ENCODE measurements at regions not wholly inside any gene's neighbourhood (a gene's known extent, or its start where the extent isn't known, plus 50 kb on each side); places are given as distances from the start of the nearest gene placed in this dataset.

DNA sequence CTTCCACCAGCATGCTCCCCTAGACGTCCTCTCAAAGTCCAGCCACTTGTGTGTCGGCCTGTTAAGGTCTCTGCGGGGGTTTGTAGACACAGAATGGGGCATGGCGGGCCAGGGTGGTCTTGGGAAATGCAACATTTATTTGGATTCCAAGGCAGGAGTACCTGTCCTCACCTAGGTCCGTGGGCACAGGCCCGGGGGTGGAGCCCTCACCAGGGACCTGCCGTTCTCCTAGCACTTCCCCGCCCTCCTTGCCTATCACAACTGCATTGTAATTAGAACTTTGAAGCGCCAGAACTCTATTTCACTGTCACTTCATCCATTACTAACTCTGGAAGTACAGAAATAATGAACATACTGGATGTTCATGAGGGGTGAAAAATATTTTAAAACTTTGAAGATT is 268.3 kb upstream of the ACTBL2 start:
- Mint-ChIP-seq H3K27ac (ENCODE audit: unreplicated experiment) (no peak overlapping the region), H3K4me3 (ENCODE audit: low read depth, unreplicated experiment) (no peak overlapping the region), H3K27me3 (ENCODE audit: unreplicated experiment) (no peaks in the 10 kb centered on the region), H3K36me3 (ENCODE audit: insufficient read depth, unreplicated experiment) (no peaks in the 10 kb centered on the region), H3K4me1 (ENCODE audit: low read depth, unreplicated experiment) (no peaks in the 10 kb centered on the region), H3K9me3 (ENCODE audit: low read depth, unreplicated experiment) (peaks cover 3% of the 10 kb centered on the region)
- TF ChIP-seq, protein P1, sequence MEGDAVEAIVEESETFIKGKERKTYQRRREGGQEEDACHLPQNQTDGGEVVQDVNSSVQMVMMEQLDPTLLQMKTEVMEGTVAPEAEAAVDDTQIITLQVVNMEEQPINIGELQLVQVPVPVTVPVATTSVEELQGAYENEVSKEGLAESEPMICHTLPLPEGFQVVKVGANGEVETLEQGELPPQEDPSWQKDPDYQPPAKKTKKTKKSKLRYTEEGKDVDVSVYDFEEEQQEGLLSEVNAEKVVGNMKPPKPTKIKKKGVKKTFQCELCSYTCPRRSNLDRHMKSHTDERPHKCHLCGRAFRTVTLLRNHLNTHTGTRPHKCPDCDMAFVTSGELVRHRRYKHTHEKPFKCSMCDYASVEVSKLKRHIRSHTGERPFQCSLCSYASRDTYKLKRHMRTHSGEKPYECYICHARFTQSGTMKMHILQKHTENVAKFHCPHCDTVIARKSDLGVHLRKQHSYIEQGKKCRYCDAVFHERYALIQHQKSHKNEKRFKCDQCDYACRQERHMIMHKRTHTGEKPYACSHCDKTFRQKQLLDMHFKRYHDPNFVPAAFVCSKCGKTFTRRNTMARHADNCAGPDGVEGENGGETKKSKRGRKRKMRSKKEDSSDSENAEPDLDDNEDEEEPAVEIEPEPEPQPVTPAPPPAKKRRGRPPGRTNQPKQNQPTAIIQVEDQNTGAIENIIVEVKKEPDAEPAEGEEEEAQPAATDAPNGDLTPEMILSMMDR (IDR thresholded peaks at IDR 0.05; ENCODE audit: unreplicated experiment): no peak
- CTCF ChIA-PET: no interaction called here
- intact Hi-C loops (cut with micrococcal nuclease; ENCODE audit: unreplicated experiment): no loop called here
- DNase-seq: no peak
- BruUV-seq (replicated peaks): no TSS peak

DNA sequence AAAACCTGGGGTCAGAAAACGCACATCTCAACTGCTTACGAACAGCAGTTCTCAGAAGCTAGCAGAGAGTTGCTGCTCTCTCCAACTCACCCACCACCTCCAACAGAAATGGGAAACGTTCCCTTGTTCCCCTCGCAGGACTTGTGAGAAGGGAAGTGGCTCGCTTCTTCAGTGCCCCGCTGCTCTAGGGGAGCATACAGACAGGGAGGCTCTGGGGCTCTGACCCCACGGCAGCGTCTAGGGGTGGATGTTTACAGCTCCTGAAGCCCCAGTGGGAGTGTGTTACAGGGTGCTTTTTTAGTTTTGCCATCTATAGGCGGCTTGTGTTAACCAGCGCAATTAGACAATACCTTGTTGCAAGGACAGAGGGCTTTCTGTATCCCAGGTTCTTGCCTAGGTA is 267.7 kb upstream of the ACTBL2 start:
- TF ChIP-seq, protein P1 (IDR thresholded peaks at IDR 0.05; ENCODE audit: unreplicated experiment): no peak
- Mint-ChIP-seq H3K4me1 (ENCODE audit: low read depth, unreplicated experiment) (no peaks in the 10 kb centered on the region), H3K27me3 (ENCODE audit: unreplicated experiment) (no peaks in the 10 kb centered on the region), H3K9me3 (ENCODE audit: low read depth, unreplicated experiment) (peaks cover 3% of the 10 kb centered on the region), H3K4me3 (ENCODE audit: low read depth, unreplicated experiment) (no peak overlapping the region), H3K36me3 (ENCODE audit: insufficient read depth, unreplicated experiment) (no peaks in the 10 kb centered on the region), H3K27ac (ENCODE audit: unreplicated experiment) (no peak overlapping the region)
- CTCF ChIA-PET: no interaction called here
- DNase-seq: no peak
- BruUV-seq (replicated peaks): no TSS peak
- intact Hi-C loops (cut with micrococcal nuclease; ENCODE audit: unreplicated experiment): no loop called here

DNA sequence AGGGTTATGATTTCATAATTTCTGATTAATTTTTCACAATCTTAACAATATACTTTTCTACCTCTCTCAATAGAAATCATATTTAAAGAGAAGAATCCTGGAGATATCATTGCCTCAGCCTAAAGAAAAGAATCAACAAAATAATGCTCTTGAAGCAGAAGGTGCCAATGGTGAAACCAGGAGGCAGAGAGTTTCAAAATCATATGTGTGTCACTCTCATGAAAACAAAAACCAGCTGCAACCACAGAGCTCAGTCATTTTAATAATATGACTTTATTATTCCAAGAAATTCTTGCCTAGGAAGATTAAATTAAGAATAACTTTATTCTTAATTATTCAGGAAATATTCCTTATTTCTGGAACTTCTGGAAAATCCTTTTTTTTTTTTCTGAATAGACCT is 266.8 kb upstream of the ACTBL2 start:
- intact Hi-C loops (cut with micrococcal nuclease; ENCODE audit: unreplicated experiment): no loop called here
- Mint-ChIP-seq H3K4me3 (ENCODE audit: low read depth, unreplicated experiment) (no peak overlapping the region), H3K27me3 (ENCODE audit: unreplicated experiment) (no peaks in the 10 kb centered on the region), H3K27ac (ENCODE audit: unreplicated experiment) (no peak overlapping the region), H3K36me3 (ENCODE audit: insufficient read depth, unreplicated experiment) (no peaks in the 10 kb centered on the region), H3K4me1 (ENCODE audit: low read depth, unreplicated experiment) (peaks cover 8% of the 10 kb centered on the region), H3K9me3 (ENCODE audit: low read depth, unreplicated experiment) (peaks cover 3% of the 10 kb centered on the region)
- BruUV-seq (replicated peaks): no TSS peak
- no peak for DNase-seq
- TF ChIP-seq, protein P1 (IDR thresholded peaks at IDR 0.05; ENCODE audit: unreplicated experiment): no peak
- CTCF ChIA-PET: no interaction called here

DNA sequence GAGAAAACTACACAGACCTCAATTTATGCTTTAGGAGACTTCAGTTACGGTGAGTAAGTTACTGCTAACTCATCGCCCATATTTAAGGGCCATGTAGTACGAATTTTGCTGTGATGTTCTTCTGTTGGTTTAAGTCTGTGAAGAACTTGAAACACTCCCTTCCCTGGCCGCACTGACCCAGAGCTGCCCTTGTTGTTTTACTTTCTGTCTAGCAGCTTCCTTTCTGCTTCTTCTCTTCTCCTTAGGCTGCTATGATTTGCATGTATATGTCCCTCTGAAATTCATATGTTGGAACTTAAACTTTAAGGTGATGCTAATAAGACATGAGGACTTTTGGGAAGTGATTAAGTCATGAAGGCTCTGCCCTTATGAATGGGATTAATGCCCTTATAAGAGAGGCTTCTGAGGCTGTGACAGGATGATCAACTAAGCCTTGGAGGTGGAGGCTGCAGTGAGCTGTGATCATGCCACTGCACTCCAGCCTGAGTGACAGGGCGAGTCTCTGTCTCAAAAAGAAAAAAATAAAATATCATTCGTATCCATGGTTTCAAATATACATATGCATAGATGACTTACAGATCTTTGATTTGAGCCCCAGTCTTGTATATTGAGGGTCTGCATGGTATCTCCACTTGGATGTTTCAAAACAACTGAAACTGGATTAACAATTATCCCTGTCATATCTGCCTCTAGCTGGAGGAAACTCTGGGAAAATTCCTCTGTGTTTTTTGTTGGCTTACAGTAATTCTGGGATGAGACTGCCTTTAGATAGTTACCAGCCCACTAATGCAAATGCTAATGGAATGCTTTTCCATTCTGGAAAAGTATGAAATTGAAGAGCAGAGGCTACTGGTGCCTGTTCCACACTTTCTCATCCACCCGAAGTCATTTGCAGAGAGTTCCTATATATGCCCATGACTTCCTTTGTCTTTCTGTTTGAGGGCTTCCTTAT is 263.4 kb upstream of the ACTBL2 start:
- Mint-ChIP-seq H3K27me3 (ENCODE audit: unreplicated experiment) (no peaks in the 10 kb centered on the region), H3K27ac (ENCODE audit: unreplicated experiment) (no peak overlapping the region), H3K4me1 (ENCODE audit: low read depth, unreplicated experiment) (peaks cover 8% of the 10 kb centered on the region), H3K4me3 (ENCODE audit: low read depth, unreplicated experiment) (no peak overlapping the region), H3K9me3 (ENCODE audit: low read depth, unreplicated experiment) (peaks cover 3% of the 10 kb centered on the region), H3K36me3 (ENCODE audit: insufficient read depth, unreplicated experiment) (no peaks in the 10 kb centered on the region)
- no peak for DNase-seq
- intact Hi-C loops (cut with micrococcal nuclease; ENCODE audit: unreplicated experiment): no loop called here
- CTCF ChIA-PET: no interaction called here
- BruUV-seq (replicated peaks): no TSS peak
- TF ChIP-seq, protein P1 (IDR thresholded peaks at IDR 0.05; ENCODE audit: unreplicated experiment): no peak
